ENCODE measurements at regions not wholly inside any gene's neighbourhood (a gene's known extent, or its start where the extent isn't known, plus 50 kb on each side); places are given as distances from the start of the nearest gene placed in this dataset.

- intact Hi-C loops (cut with micrococcal nuclease): no loop called here
These were observed 58.1 kb downstream of the KLF4 start for GRCh38 chr9:107431461-107431860.

GRCh38 chr9:107430071-107430470 lies 59.5 kb downstream of the KLF4 start:
- intact Hi-C loops (cut with micrococcal nuclease): no loop called here

GRCh38 chr9:107426126-107426525 lies 63.4 kb downstream of the KLF4 start:
- intact Hi-C loops (cut with micrococcal nuclease): no loop called here

GRCh38 chr9:107425101-107426025 lies 64.2 kb downstream of the KLF4 start:
- intact Hi-C loops (cut with micrococcal nuclease): no loop called here

- intact Hi-C loops (cut with micrococcal nuclease): no loop called here
These were observed 66.0 kb downstream of the KLF4 start for GRCh38 chr9:107423540-107423939.

GRCh38 chr9:107422189-107423185 lies 67.1 kb downstream of the KLF4 start:
- intact Hi-C loops (cut with micrococcal nuclease): loop anchor here (1.0 kb wide), 1 partner anchor 67 kb away; the partner anchor contains the start of gene KLF4

- intact Hi-C loops (cut with micrococcal nuclease): no loop called here
These were observed 79.1 kb downstream of the KLF4 start for GRCh38 chr9:107410420-107410819.

- intact Hi-C loops (cut with micrococcal nuclease): no loop called here
These were observed 79.8 kb downstream of the KLF4 start for GRCh38 chr9:107409581-107410389.

GRCh38 chr9:107407675-107408074 lies 81.9 kb downstream of the KLF4 start:
- intact Hi-C loops (cut with micrococcal nuclease): no loop called here

- intact Hi-C loops (cut with micrococcal nuclease): no loop called here
These were observed 84.1 kb downstream of the KLF4 start for GRCh38 chr9:107405511-107405910.

GRCh38 chr9:107404736-107405135 lies 84.8 kb downstream of the KLF4 start:
- intact Hi-C loops (cut with micrococcal nuclease): no loop called here

GRCh38 chr9:107404161-107404560 lies 85.4 kb downstream of the KLF4 start:
- intact Hi-C loops (cut with micrococcal nuclease): no loop called here

GRCh38 chr9:107397076-107398044 lies 92.2 kb downstream of the KLF4 start:
- intact Hi-C loops (cut with micrococcal nuclease): no loop called here

- intact Hi-C loops (cut with micrococcal nuclease): no loop called here
These were observed 95.3 kb downstream of the KLF4 start for GRCh38 chr9:107394264-107394663.

GRCh38 chr9:107390778-107391177 lies 98.8 kb downstream of the KLF4 start:
- intact Hi-C loops (cut with micrococcal nuclease): no loop called here

GRCh38 chr9:107390279-107390678 lies 99.3 kb downstream of the KLF4 start:
- intact Hi-C loops (cut with micrococcal nuclease): no loop called here

- intact Hi-C loops (cut with micrococcal nuclease): no loop called here
These were observed 99.9 kb downstream of the KLF4 start for GRCh38 chr9:107389617-107390071.

- intact Hi-C loops (cut with micrococcal nuclease): no loop called here
These were observed 100.7 kb downstream of the KLF4 start for GRCh38 chr9:107388890-107389289.

GRCh38 chr9:107387409-107387808 lies 102.2 kb downstream of the KLF4 start:
- intact Hi-C loops (cut with micrococcal nuclease): no loop called here

GRCh38 chr9:107386396-107386795 lies 103.2 kb downstream of the KLF4 start:
- intact Hi-C loops (cut with micrococcal nuclease): no loop called here
